HCT116 (cell line): ENCODE measurements at regions not wholly inside any gene's neighbourhood (a gene's known extent, or its start where the extent isn't known, plus 50 kb on each side); places are given as distances from the start of the nearest gene placed in this dataset.

ENCODE experiments used
- ATAC-seq: fragments of 200-7000 bp; cut with Tn5 transposase; 2 replicates; pipeline ENCODE4 v1.9.1; 2020; ENCODE audit warnings: mild to moderate bottlenecking, moderate library complexity
- BruUV-seq: library from RNA; stranded (reverse); fragments of 400-500 nt; replicated peaks from 2 replicates; lab custom pipeline; 2021; lab: Mats Ljungman, UMichigan
- CTCF ChIA-PET: fragments of 300-600 bp; sonication (Branson Sonifier 250); formaldehyde crosslinking; loops from one replicate; lab custom pipeline; 2021; ENCODE audit warnings: antibody characterized with exemption; lab: Charles Lee
- POLR2A ChIA-PET: fragments of 300-600, 350-600 bp; sonication (Branson Sonifier 250); formaldehyde crosslinking; loops from one replicate; lab custom pipeline; 2021; ENCODE audit warnings: antibody characterized with exemption; lab: Charles Lee
- RAD21 ChIA-PET, 2 experiments: fragments of 300-600 bp; sonication (Branson Sonifier 250); formaldehyde crosslinking; loops; one replicate each; lab custom pipeline; 2023; ENCODE audit warnings: low total read pairs in 2 of 2; ENCODE audit not compliant: uncharacterized antibody in 2 of 2, unreplicated experiment in 2 of 2, low non-redundant PET in 1 of 2; lab: Charles Lee
- DNase-seq: peaks from one replicate; pipeline ENCODE4 v3.0.0-alpha.2; 2010; ENCODE audit warnings: low read depth, low spot score
- H2AFZ ChIP-seq: fragments of 200-600 bp; shearing (Covaris generic), sonication (generic); 2 replicates; pipeline ENCODE4 v1.6.1; 2017; ENCODE audit warnings: low read depth, mixed run types, mixed read lengths, antibody characterized with exemption, low read length; ENCODE audit not compliant: poor library complexity, severe bottlenecking
- H3K27ac ChIP-seq: 2 replicates; pipeline ENCODE4 v1.5.1; 2012; ENCODE audit warnings: low read depth, low read length
- H3K27me3 ChIP-seq: fragments of 200-600 bp; sonication (generic); 2 replicates; pipeline ENCODE4 v1.6.1; 2016; ENCODE audit warnings: mixed run types, low read length, mixed read lengths; ENCODE audit not compliant: insufficient read depth
- H3K36me3 ChIP-seq, 2 experiments: fragments of 200-500 bp in 1 of 2; fragments of 200-600 bp in 1 of 2; sonication (Bioruptor generic) in 1 of 2; sonication (generic) in 1 of 2; 2 replicates each; pipeline versions ENCODE4 v1.5.1 to v1.6.1; 2014 to 2016; ENCODE audit warnings: low read length in 2 of 2, inconsistent platforms in 1 of 2, mixed read lengths in 1 of 2, mixed run types in 1 of 2; ENCODE audit not compliant: insufficient read depth in 2 of 2, control insufficient read depth in 1 of 2
- H3K4me1 ChIP-seq, 2 experiments: fragments of 200-600 bp in 1 of 2; sonication (generic) in 1 of 2; 2 replicates each; pipeline versions ENCODE4 v1.5.1 to v1.6.1; 2012 to 2017; ENCODE audit warnings: low read length in 2 of 2, inconsistent platforms in 1 of 2, mild to moderate bottlenecking in 1 of 2, mixed read lengths in 1 of 2, mixed run types in 1 of 2, moderate library complexity in 1 of 2; ENCODE audit not compliant: insufficient read depth in 2 of 2, control insufficient read depth in 1 of 2
- H3K4me2 ChIP-seq: fragments of 200-600 bp; sonication (generic); 2 replicates; pipeline ENCODE4 v1.6.1; 2017; ENCODE audit warnings: mixed run types, low read length, mixed read lengths
- H3K4me3 ChIP-seq, 2 experiments: fragments of 200-600 bp in 1 of 2; sonication (generic) in 1 of 2; replicated peaks in 1 of 2; 2 replicates each; pipeline ENCODE4 v1.5.1; 2011 to 2016; ENCODE audit warnings: low read length in 2 of 2, control low read depth in 1 of 2, low read depth in 1 of 2, mild to moderate bottlenecking in 1 of 2, mixed read lengths in 1 of 2, mixed run types in 1 of 2
- H3K79me2 ChIP-seq: fragments of 200-600 bp; sonication (generic); 2 replicates; pipeline ENCODE4 v1.6.1; 2017; ENCODE audit warnings: mild to moderate bottlenecking, mixed run types, low read length, moderate library complexity, mixed read lengths; ENCODE audit not compliant: insufficient read depth
- H3K9ac ChIP-seq: fragments of 200-600 bp; sonication (generic); 2 replicates; pipeline ENCODE4 v1.6.1; 2016; ENCODE audit warnings: low read length, mixed read lengths
- H3K9me2 ChIP-seq: fragments of 200-600 bp; sonication (generic), shearing (Covaris generic); 2 replicates; pipeline ENCODE4 v1.6.1; 2017; ENCODE audit warnings: mixed run types, mild to moderate bottlenecking, moderate library complexity; ENCODE audit not compliant: insufficient read depth
- H3K9me3 ChIP-seq, 2 experiments: fragments of 200-500 bp in 1 of 2; fragments of 200-600 bp in 1 of 2; sonication (Bioruptor generic) in 1 of 2; sonication (generic) in 1 of 2; 2 replicates each; pipeline ENCODE4 v1.6.1; 2014 to 2017; ENCODE audit warnings: low read length in 2 of 2, mixed read lengths in 2 of 2, inconsistent platforms in 1 of 2, low read depth in 1 of 2, mild to moderate bottlenecking in 1 of 2, mixed run types in 1 of 2, moderate library complexity in 1 of 2; ENCODE audit not compliant: control insufficient read depth in 1 of 2, insufficient read depth in 1 of 2
- H4K20me1 ChIP-seq: fragments of 200-600 bp; sonication (generic), shearing (Covaris generic); 2 replicates; pipeline ENCODE4 v1.6.1; 2017; ENCODE audit warnings: mixed run types, mild to moderate bottlenecking, moderate library complexity; ENCODE audit not compliant: insufficient read depth
- CEBPB ChIP-seq: IDR thresholded peaks from 2 replicates; pipeline ENCODE4 v1.6.1; 2012; ENCODE audit warnings: low read depth
- EGR1 ChIP-seq: IDR thresholded peaks from 2 replicates; pipeline ENCODE4 v1.6.1; 2012; ENCODE audit warnings: low read depth
- ELF1 ChIP-seq: IDR thresholded peaks from 2 replicates; pipeline ENCODE4 v1.6.1; 2012; ENCODE audit warnings: low read depth, borderline replicate concordance
- EZH2 ChIP-seq: fragments of 200-600 bp; sonication (generic); IDR thresholded peaks from 2 replicates; pipeline ENCODE4 v1.6.1; 2017; ENCODE audit warnings: antibody characterized with exemption, mixed run types
- EZH2phosphoT487 ChIP-seq: fragments of 200-600 bp; IDR thresholded peaks from 2 replicates; pipeline ENCODE4 v1.6.1; 2018; ENCODE audit warnings: antibody characterized with exemption, borderline replicate concordance
- FOSL1 ChIP-seq: IDR thresholded peaks from 2 replicates; pipeline ENCODE4 v1.6.1; 2012; ENCODE audit warnings: low read depth
- RAD21 ChIP-seq: IDR thresholded peaks from 2 replicates; pipeline ENCODE4 v1.6.1; 2012; ENCODE audit warnings: low read depth, mild to moderate bottlenecking
- SIN3A ChIP-seq: IDR thresholded peaks from 2 replicates; pipeline ENCODE4 v1.6.1; 2012; ENCODE audit warnings: low read depth
- SP1 ChIP-seq: IDR thresholded peaks from 2 replicates; pipeline ENCODE4 v1.6.1; 2012; ENCODE audit warnings: low read depth
- SRF ChIP-seq: IDR thresholded peaks from 2 replicates; pipeline ENCODE4 v1.6.1; 2012; ENCODE audit warnings: low read depth
- TCF7L2 ChIP-seq: IDR thresholded peaks from 2 replicates; pipeline ENCODE4 v1.7.0; 2011; ENCODE audit warnings: borderline replicate concordance, inconsistent platforms; ENCODE audit not compliant: insufficient read depth, insufficient read length; ENCODE audit errors: extremely low read depth
- ZFX ChIP-seq: fragments of 450-650 bp; IDR thresholded peaks from 2 replicates; pipeline ENCODE4 v1.6.1; 2017
- ZNF274 ChIP-seq: fragments of 200-500 bp; sonication (Bioruptor generic); IDR thresholded peaks from 2 replicates; pipeline ENCODE4 v1.6.1; 2014; ENCODE audit warnings: mild to moderate bottlenecking, low read depth, low read length, inconsistent platforms
- intact Hi-C: fragments of 100-400 bp; cut with micrococcal nuclease; formaldehyde crosslinking; loops from 2 replicates; pipeline ENCODE4 v1.10.0; 2022
- TF ChIP-seq, protein P1 (sequence below): IDR thresholded peaks from 2 replicates; pipeline ENCODE4 v1.6.1; 2012; ENCODE audit warnings: low read depth
- TF ChIP-seq, protein P2 (sequence below): IDR thresholded peaks from 2 replicates; pipeline ENCODE4 v1.6.1; 2012
- TF ChIP-seq, protein P3 (sequence below), 3 experiments: fragments of 200-600 bp in 1 of 3; sonication (generic) in 1 of 3; IDR thresholded peaks in 2 of 3; conservative IDR thresholded peaks in 1 of 3; 2 replicates each; pipeline ENCODE4 v1.5.1; 2012 to 2017; ENCODE audit warnings: low read depth in 2 of 3, low read length in 2 of 3, antibody characterized with exemption in 1 of 3, borderline replicate concordance in 1 of 3, control low read depth in 1 of 3, mild to moderate bottlenecking in 1 of 3, mixed read lengths in 1 of 3, mixed run types in 1 of 3, moderate library complexity in 1 of 3; ENCODE audit not compliant: insufficient read depth in 1 of 3
- TF ChIP-seq, protein P4 (sequence below): IDR thresholded peaks from 2 replicates; pipeline ENCODE4 v1.6.1; 2011; ENCODE audit warnings: mild to moderate bottlenecking, low read length, moderate library complexity; ENCODE audit not compliant: insufficient replicate concordance; ENCODE audit errors: extremely low read depth
- TF ChIP-seq, protein P5 (sequence below): IDR thresholded peaks from 2 replicates; pipeline ENCODE4 v1.6.1; 2012

DNA sequence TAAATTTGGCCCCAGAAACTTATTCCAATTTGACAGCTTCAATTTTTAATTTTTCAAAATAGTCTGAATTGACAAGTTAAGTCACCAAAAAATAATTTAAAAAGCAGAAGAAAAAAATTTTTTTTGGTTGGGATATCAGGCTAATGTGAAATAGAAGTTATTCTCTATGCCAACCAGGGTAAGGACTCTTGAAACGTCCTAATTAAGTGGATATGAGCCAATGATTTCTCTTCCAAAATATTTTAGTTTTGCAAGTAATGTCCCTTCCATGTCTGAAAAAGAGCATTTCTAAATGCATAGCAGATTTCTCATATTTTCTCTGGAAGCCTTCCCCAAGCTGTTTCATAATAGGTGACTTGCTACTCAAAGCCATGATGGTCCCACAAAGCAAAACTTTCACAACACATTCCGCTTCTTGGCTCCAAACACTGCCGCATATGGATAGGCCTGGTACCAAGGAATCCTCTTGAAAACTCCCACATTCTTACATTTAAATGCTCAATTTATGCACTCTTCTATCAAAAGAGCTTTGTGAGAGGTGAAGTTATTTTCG is 65.1 kb downstream of the SIX6 start:
- Histone ChIP-seq H3K9me2 (no peaks in the 10 kb centered on the region), H2AFZ (no peak overlapping the region), H3K4me2 (no peak overlapping the region), H3K79me2 (no peaks in the 10 kb centered on the region), H3K36me3 (no peaks in the 10 kb centered on the region), H3K4me1 (no peaks in the 10 kb centered on the region), H3K27ac (no peak overlapping the region), H3K27me3 (no peaks in the 10 kb centered on the region), H3K9ac (no peak overlapping the region), H4K20me1 (no peaks in the 10 kb centered on the region), H3K9me3 (no peaks in the 10 kb centered on the region), H3K4me3 (no peak overlapping the region)
- BruUV-seq = no TSS peak
- no peak for DNase-seq
- RAD21 ChIA-PET = no interaction called here
- TF ChIP-seq TCF7L2 (no peak), ZNF274 (no peak), RAD21 (no peak), SRF (no peak), FOSL1 (no peak), EZH2phosphoT487 (no peak), ELF1 (no peak), EGR1 (no peak), ZFX (no peak), SP1 (no peak), SIN3A (no peak), CEBPB (no peak), EZH2 (no peak)
- TF ChIP-seq, protein P1, sequence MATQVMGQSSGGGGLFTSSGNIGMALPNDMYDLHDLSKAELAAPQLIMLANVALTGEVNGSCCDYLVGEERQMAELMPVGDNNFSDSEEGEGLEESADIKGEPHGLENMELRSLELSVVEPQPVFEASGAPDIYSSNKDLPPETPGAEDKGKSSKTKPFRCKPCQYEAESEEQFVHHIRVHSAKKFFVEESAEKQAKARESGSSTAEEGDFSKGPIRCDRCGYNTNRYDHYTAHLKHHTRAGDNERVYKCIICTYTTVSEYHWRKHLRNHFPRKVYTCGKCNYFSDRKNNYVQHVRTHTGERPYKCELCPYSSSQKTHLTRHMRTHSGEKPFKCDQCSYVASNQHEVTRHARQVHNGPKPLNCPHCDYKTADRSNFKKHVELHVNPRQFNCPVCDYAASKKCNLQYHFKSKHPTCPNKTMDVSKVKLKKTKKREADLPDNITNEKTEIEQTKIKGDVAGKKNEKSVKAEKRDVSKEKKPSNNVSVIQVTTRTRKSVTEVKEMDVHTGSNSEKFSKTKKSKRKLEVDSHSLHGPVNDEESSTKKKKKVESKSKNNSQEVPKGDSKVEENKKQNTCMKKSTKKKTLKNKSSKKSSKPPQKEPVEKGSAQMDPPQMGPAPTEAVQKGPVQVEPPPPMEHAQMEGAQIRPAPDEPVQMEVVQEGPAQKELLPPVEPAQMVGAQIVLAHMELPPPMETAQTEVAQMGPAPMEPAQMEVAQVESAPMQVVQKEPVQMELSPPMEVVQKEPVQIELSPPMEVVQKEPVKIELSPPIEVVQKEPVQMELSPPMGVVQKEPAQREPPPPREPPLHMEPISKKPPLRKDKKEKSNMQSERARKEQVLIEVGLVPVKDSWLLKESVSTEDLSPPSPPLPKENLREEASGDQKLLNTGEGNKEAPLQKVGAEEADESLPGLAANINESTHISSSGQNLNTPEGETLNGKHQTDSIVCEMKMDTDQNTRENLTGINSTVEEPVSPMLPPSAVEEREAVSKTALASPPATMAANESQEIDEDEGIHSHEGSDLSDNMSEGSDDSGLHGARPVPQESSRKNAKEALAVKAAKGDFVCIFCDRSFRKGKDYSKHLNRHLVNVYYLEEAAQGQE = no peak
- TF ChIP-seq, protein P2, sequence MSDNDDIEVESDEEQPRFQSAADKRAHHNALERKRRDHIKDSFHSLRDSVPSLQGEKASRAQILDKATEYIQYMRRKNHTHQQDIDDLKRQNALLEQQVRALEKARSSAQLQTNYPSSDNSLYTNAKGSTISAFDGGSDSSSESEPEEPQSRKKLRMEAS = no peak
- TF ChIP-seq, protein P3, sequence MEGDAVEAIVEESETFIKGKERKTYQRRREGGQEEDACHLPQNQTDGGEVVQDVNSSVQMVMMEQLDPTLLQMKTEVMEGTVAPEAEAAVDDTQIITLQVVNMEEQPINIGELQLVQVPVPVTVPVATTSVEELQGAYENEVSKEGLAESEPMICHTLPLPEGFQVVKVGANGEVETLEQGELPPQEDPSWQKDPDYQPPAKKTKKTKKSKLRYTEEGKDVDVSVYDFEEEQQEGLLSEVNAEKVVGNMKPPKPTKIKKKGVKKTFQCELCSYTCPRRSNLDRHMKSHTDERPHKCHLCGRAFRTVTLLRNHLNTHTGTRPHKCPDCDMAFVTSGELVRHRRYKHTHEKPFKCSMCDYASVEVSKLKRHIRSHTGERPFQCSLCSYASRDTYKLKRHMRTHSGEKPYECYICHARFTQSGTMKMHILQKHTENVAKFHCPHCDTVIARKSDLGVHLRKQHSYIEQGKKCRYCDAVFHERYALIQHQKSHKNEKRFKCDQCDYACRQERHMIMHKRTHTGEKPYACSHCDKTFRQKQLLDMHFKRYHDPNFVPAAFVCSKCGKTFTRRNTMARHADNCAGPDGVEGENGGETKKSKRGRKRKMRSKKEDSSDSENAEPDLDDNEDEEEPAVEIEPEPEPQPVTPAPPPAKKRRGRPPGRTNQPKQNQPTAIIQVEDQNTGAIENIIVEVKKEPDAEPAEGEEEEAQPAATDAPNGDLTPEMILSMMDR (IDR thresholded peaks at IDR 0.05 in 2 of 3, conservative IDR thresholded peaks at IDR 0.05 in 1 of 3; ENCODE audit: borderline replicate concordance in 1 of 3, insufficient read depth in 1 of 3, low read depth in 2 of 3, low read length in 2 of 3) = no peak
- TF ChIP-seq, protein P4, sequence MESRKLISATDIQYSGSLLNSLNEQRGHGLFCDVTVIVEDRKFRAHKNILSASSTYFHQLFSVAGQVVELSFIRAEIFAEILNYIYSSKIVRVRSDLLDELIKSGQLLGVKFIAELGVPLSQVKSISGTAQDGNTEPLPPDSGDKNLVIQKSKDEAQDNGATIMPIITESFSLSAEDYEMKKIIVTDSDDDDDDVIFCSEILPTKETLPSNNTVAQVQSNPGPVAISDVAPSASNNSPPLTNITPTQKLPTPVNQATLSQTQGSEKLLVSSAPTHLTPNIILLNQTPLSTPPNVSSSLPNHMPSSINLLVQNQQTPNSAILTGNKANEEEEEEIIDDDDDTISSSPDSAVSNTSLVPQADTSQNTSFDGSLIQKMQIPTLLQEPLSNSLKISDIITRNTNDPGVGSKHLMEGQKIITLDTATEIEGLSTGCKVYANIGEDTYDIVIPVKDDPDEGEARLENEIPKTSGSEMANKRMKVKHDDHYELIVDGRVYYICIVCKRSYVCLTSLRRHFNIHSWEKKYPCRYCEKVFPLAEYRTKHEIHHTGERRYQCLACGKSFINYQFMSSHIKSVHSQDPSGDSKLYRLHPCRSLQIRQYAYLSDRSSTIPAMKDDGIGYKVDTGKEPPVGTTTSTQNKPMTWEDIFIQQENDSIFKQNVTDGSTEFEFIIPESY = no peak
- TF ChIP-seq, protein P5, sequence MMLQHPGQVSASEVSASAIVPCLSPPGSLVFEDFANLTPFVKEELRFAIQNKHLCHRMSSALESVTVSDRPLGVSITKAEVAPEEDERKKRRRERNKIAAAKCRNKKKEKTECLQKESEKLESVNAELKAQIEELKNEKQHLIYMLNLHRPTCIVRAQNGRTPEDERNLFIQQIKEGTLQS = no peak
- intact Hi-C loops = no loop called here
- CTCF ChIA-PET = no interaction called here
- POLR2A ChIA-PET = no interaction called here
- no peak for ATAC-seq
